IMR-90 (cell line): ENCODE measurements at regions not wholly inside any gene's neighbourhood (a gene's known extent, or its start where the extent isn't known, plus 50 kb on each side); places are given as distances from the start of the nearest gene placed in this dataset.

Source experiments
- ATAC-seq: fragments of 200-7000 bp; cut with Tn5 transposase; 2 replicates; pipeline ENCODE4 v1.9.1; 2020; ENCODE audit warnings: low read depth, mild to moderate bottlenecking, moderate library complexity
- BruUV-seq: library from RNA; stranded (reverse); fragments of 400-500 nt; replicated peaks from 2 replicates; lab custom pipeline; 2021; lab: Mats Ljungman, UMichigan
- CTCF ChIA-PET: fragments of 300-600 bp; formaldehyde crosslinking; extraction: SDS; loops from one replicate; lab custom pipeline; 2021; ENCODE audit warnings: antibody characterized with exemption; lab: Yijun Ruan, JAX
- POLR2A ChIA-PET: fragments of 300-600 bp; sonication (Branson Sonifier 250); formaldehyde crosslinking; loops from one replicate; lab custom pipeline; 2022; ENCODE audit warnings: antibody characterized with exemption; ENCODE audit not compliant: unreplicated experiment; lab: Charles Lee
- DNase-seq: peaks from one replicate; pipeline ENCODE4 v3.0.0; 2013
- H2AFZ ChIP-seq: replicated peaks from 2 replicates; pipeline ENCODE3; 2013; ENCODE audit warnings: low read length, mild to moderate bottlenecking; ENCODE audit not compliant: poor library complexity
- H2AK5ac ChIP-seq: 2 replicates; pipeline ENCODE4 v1.6.1; 2013; ENCODE audit warnings: low read depth, low read length, inconsistent platforms
- H2AK9ac ChIP-seq: replicated peaks from 2 replicates; pipeline ENCODE3; 2013; ENCODE audit warnings: mild to moderate bottlenecking, low read depth, low read length, moderate library complexity; ENCODE audit not compliant: poor library complexity
- H2BK120ac ChIP-seq: 2 replicates; pipeline ENCODE4 v1.6.1; 2013; ENCODE audit warnings: low read depth, low read length, inconsistent platforms
- H2BK15ac ChIP-seq: 3 replicates; pipeline ENCODE4 v1.6.1; 2013; ENCODE audit warnings: low read depth, low read length, inconsistent platforms
- H2BK20ac ChIP-seq: 2 replicates; pipeline ENCODE4 v1.6.1; 2013; ENCODE audit warnings: low read depth, mild to moderate bottlenecking, inconsistent platforms, low read length, moderate library complexity
- H2BK5ac ChIP-seq: 2 replicates; pipeline ENCODE4 v1.6.1; 2013; ENCODE audit warnings: mild to moderate bottlenecking, low read depth, low read length, inconsistent platforms; ENCODE audit not compliant: poor library complexity, severe bottlenecking
- H3K14ac ChIP-seq: replicated peaks from 2 replicates; pipeline ENCODE4 v1.6.1; 2013; ENCODE audit warnings: low read depth, low read length, inconsistent platforms
- H3K18ac ChIP-seq: 2 replicates; pipeline ENCODE4 v1.6.1; 2013; ENCODE audit warnings: low read depth, low read length, control low read depth
- H3K23ac ChIP-seq: 2 replicates; pipeline ENCODE4 v1.6.1; 2013; ENCODE audit warnings: low read depth, low read length, inconsistent platforms
- H3K27ac ChIP-seq: 2 replicates; pipeline ENCODE4 v1.5.1; 2013; ENCODE audit warnings: mild to moderate bottlenecking, control low read depth, low read length; ENCODE audit not compliant: insufficient read depth
- H3K27me3 ChIP-seq: 2 replicates; pipeline ENCODE4 v1.6.1; 2013; ENCODE audit warnings: low read length; ENCODE audit not compliant: control insufficient read depth, insufficient read depth
- H3K36me3 ChIP-seq: 2 replicates; pipeline ENCODE4 v1.6.1; 2013; ENCODE audit warnings: low read length, mixed read lengths; ENCODE audit not compliant: control insufficient read depth, insufficient read depth
- H3K4ac ChIP-seq: 2 replicates; pipeline ENCODE4 v1.6.1; 2013; ENCODE audit warnings: low read depth, low read length, inconsistent platforms
- H3K4me1 ChIP-seq: 2 replicates; pipeline ENCODE4 v1.6.1; 2013; ENCODE audit warnings: low read length, mixed read lengths; ENCODE audit not compliant: control insufficient read depth, insufficient read depth
- H3K4me2 ChIP-seq: 2 replicates; pipeline ENCODE4 v1.6.1; 2013; ENCODE audit warnings: low read depth, mild to moderate bottlenecking, control low read depth, low read length, moderate library complexity
- H3K4me3 ChIP-seq: 2 replicates; pipeline ENCODE4 v1.5.1; 2013; ENCODE audit warnings: low read depth, mild to moderate bottlenecking, control low read depth, low read length, moderate library complexity; ENCODE audit not compliant: insufficient read depth
- H3K56ac ChIP-seq: 2 replicates; pipeline ENCODE4 v1.6.1; 2013; ENCODE audit warnings: low read length, inconsistent platforms; ENCODE audit not compliant: insufficient read depth; ENCODE audit errors: extremely low read depth
- H3K79me1 ChIP-seq, 2 experiments: 2 replicates each; pipeline ENCODE4 v1.6.1; 2013; ENCODE audit warnings: low read length in 2 of 2, inconsistent platforms in 1 of 2, low read depth in 1 of 2
- H3K9ac ChIP-seq: 2 replicates; pipeline ENCODE4 v1.6.1; 2013; ENCODE audit warnings: low read depth, low read length, control low read depth
- H3K9me1 ChIP-seq: 2 replicates; pipeline ENCODE4 v1.6.1; 2013; ENCODE audit warnings: low read length, inconsistent platforms; ENCODE audit not compliant: insufficient read depth
- H3K9me3 ChIP-seq: 2 replicates; pipeline ENCODE4 v1.6.1; 2013; ENCODE audit warnings: low read length; ENCODE audit not compliant: control insufficient read depth, insufficient read depth
- H4K20me1 ChIP-seq: 2 replicates; pipeline ENCODE4 v1.6.1; 2013; ENCODE audit warnings: low read length, inconsistent platforms; ENCODE audit not compliant: insufficient read depth
- H4K5ac ChIP-seq: 2 replicates; pipeline ENCODE4 v1.6.1; 2013; ENCODE audit warnings: mild to moderate bottlenecking, low read depth, low read length, control low read depth
- H4K8ac ChIP-seq, 2 experiments: 2 replicates each; pipeline ENCODE4 v1.6.1; 2013; ENCODE audit warnings: low read depth in 2 of 2, low read length in 2 of 2, control low read depth in 1 of 2, inconsistent platforms in 1 of 2
- H4K91ac ChIP-seq: 2 replicates; pipeline ENCODE4 v1.6.1; 2013; ENCODE audit warnings: low read depth, low read length, inconsistent platforms; ENCODE audit not compliant: insufficient read depth
- BHLHE40 ChIP-seq: fragments of 150-350 bp; IDR thresholded peaks from 2 replicates; pipeline ENCODE4 v1.6.1; 2016; ENCODE audit warnings: mild to moderate bottlenecking, low read depth, low read length
- CEBPB ChIP-seq: IDR thresholded peaks from 2 replicates; pipeline ENCODE4 v1.6.1; 2012; ENCODE audit warnings: low read depth, low read length, improper control_type of control experiment
- CHD1 ChIP-seq: IDR thresholded peaks from 2 replicates; pipeline ENCODE4 v1.6.1; 2012; ENCODE audit warnings: low read depth, low read length, improper control_type of control experiment
- FOS ChIP-seq: fragments of 150-350 bp; IDR thresholded peaks from 2 replicates; pipeline ENCODE4 v1.6.1; 2016; ENCODE audit warnings: low read depth, low read length
- MAFK ChIP-seq: IDR thresholded peaks from 2 replicates; pipeline ENCODE4 v1.6.1; 2012; ENCODE audit warnings: low read depth, low read length, improper control_type of control experiment
- MAZ ChIP-seq: IDR thresholded peaks from 2 replicates; pipeline ENCODE4 v1.6.1; 2012; ENCODE audit warnings: low read depth, mild to moderate bottlenecking, low read length, improper control_type of control experiment, moderate library complexity, borderline replicate concordance
- MXI1 ChIP-seq: IDR thresholded peaks from 2 replicates; pipeline ENCODE4 v1.6.1; 2012; ENCODE audit warnings: low read depth, mild to moderate bottlenecking, low read length, moderate library complexity, borderline replicate concordance
- NFE2L2 ChIP-seq: fragments of 150-350 bp; IDR thresholded peaks from 2 replicates; pipeline ENCODE4 v1.6.1; 2016; ENCODE audit warnings: low read depth, mild to moderate bottlenecking, low read length
- POLR2A ChIP-seq: IDR thresholded peaks from 2 replicates; pipeline ENCODE4 v1.6.1; 2012; ENCODE audit warnings: mild to moderate bottlenecking, low read depth, low read length
- RAD21 ChIP-seq: IDR thresholded peaks from 2 replicates; pipeline ENCODE4 v1.6.1; 2012; ENCODE audit warnings: low read length, improper control_type of control experiment
- RCOR1 ChIP-seq: IDR thresholded peaks from 2 replicates; pipeline ENCODE4 v1.6.1; 2012; ENCODE audit warnings: mild to moderate bottlenecking, low read length, improper control_type of control experiment; ENCODE audit not compliant: insufficient replicate concordance
- RFX5 ChIP-seq: IDR thresholded peaks from 2 replicates; pipeline ENCODE4 v1.8.0; 2012; ENCODE audit warnings: low read depth, mild to moderate bottlenecking, low read length, moderate library complexity
- SMC3 ChIP-seq: fragments of 150-350 bp; IDR thresholded peaks from 2 replicates; pipeline ENCODE4 v1.6.1; 2016; ENCODE audit warnings: low read depth, mild to moderate bottlenecking, antibody characterized with exemption, low read length, moderate library complexity
- WGBS, 2 experiments: methylation state at CpG; one replicate each; pipeline versions ENCODE4 v1.1.5 to v1.1.7; 2013; ENCODE audit warnings: missing lambda C conversion rate in 2 of 2; ENCODE audit not compliant: insufficient read length in 1 of 2; ENCODE audit errors: extremely low coverage in 2 of 2; 5-methylcytosine and 5-hydroxymethylcytosine counted together
- dilution Hi-C: fragments of 300-500 bp; cut with HindIII; formaldehyde crosslinking; loops from one replicate; pipeline ENCODE4 v1.14.3; 2018; ENCODE audit warnings: low sequenced_read_pairs; ENCODE audit not compliant: unreplicated experiment
- in situ Hi-C: fragments of 300-500 bp; cut with MboI; formaldehyde crosslinking; loops from 3 replicates; pipeline ENCODE4 v1.14.3; 2019; ENCODE audit warnings: low sequenced_read_pairs, inconsistent platforms, mixed read lengths
- intact Hi-C: fragments of 100-400 bp; cut with micrococcal nuclease; formaldehyde crosslinking; loops from 2 replicates; pipeline ENCODE4 v1.10.0; 2022
- TF ChIP-seq, protein P1 (sequence below): fragments of 150-350 bp; IDR thresholded peaks from 2 replicates; pipeline ENCODE4 v1.6.1; 2017; ENCODE audit warnings: mild to moderate bottlenecking, antibody characterized with exemption, low read length, low read depth
- TF ChIP-seq, protein P2 (sequence below): conservative IDR thresholded peaks from 2 replicates; pipeline ENCODE4 v1.5.1; 2012; ENCODE audit warnings: mild to moderate bottlenecking, low read depth, low read length, improper control_type of control experiment
- TF ChIP-seq, protein P3 (sequence below): fragments of 150-350 bp; IDR thresholded peaks from 2 replicates; pipeline ENCODE4 v1.6.1; 2016; ENCODE audit warnings: low read depth, mild to moderate bottlenecking, low read length, moderate library complexity, borderline replicate concordance

DNA sequence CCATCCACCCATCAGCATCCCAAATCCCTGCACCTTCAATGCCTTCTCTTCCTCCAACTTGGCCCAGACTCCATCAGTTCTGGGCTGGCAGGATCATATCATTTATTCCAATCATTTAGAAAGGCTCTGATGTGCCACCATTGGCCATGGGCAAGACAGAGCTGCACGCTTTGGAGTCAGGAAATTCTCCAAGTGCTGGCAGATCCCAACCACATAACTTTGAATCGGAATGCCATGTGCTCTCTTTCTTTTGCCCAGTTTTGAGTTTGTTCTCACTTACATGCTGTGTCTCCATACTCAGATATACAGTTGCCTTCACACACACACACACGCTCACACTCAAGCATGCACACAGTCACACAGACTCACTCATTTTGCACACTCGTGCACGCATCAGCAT, 85.7 kb upstream of the GHITM start:
- 44% methylated on average over 1 of the region's 5 CpGs; no CpG with 5 or more reads in 1 of the 2 experiments for WGBS, 2 experiments
- Histone ChIP-seq H3K18ac (no peak overlapping the region), H2BK15ac (no peak overlapping the region), H3K4me2 (no peak overlapping the region), H4K91ac (no peak overlapping the region), H2AK9ac (no peak overlapping the region), H3K23ac (no peak overlapping the region), H3K9me3 (no peaks in the 10 kb centered on the region), H3K4me1 (no peaks in the 10 kb centered on the region), H3K4ac (no peak overlapping the region), H3K27me3 (no peaks in the 10 kb centered on the region), H3K9ac (no peak overlapping the region), H4K5ac (no peak overlapping the region), H3K27ac (no peak overlapping the region), H2BK5ac (no peak overlapping the region), H3K14ac (no peak overlapping the region), H3K4me3 (no peak overlapping the region), H4K8ac (no peak overlapping the region), H3K56ac (no peak overlapping the region), H3K9me1 (no peaks in the 10 kb centered on the region), H4K20me1 (no peaks in the 10 kb centered on the region), H2BK120ac (no peak overlapping the region), H3K79me1 (no peaks in the 10 kb centered on the region), H2BK20ac (no peak overlapping the region), H3K36me3 (no peaks in the 10 kb centered on the region), H2AFZ (no peak overlapping the region), H2AK5ac (no peak overlapping the region)
- DNase-seq, result no peak
- TF ChIP-seq RAD21 (no peak), CEBPB (no peak), BHLHE40 (no peak), SMC3 (no peak), RFX5 (no peak), FOS (no peak), MAZ (no peak), POLR2A (no peak), NFE2L2 (no peak), MXI1 (no peak), RCOR1 (no peak), CHD1 (no peak), MAFK (no peak)
- TF ChIP-seq, protein P1, sequence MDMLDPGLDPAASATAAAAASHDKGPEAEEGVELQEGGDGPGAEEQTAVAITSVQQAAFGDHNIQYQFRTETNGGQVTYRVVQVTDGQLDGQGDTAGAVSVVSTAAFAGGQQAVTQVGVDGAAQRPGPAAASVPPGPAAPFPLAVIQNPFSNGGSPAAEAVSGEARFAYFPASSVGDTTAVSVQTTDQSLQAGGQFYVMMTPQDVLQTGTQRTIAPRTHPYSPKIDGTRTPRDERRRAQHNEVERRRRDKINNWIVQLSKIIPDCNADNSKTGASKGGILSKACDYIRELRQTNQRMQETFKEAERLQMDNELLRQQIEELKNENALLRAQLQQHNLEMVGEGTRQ, result no peak
- TF ChIP-seq, protein P2, sequence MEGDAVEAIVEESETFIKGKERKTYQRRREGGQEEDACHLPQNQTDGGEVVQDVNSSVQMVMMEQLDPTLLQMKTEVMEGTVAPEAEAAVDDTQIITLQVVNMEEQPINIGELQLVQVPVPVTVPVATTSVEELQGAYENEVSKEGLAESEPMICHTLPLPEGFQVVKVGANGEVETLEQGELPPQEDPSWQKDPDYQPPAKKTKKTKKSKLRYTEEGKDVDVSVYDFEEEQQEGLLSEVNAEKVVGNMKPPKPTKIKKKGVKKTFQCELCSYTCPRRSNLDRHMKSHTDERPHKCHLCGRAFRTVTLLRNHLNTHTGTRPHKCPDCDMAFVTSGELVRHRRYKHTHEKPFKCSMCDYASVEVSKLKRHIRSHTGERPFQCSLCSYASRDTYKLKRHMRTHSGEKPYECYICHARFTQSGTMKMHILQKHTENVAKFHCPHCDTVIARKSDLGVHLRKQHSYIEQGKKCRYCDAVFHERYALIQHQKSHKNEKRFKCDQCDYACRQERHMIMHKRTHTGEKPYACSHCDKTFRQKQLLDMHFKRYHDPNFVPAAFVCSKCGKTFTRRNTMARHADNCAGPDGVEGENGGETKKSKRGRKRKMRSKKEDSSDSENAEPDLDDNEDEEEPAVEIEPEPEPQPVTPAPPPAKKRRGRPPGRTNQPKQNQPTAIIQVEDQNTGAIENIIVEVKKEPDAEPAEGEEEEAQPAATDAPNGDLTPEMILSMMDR, result no peak
- TF ChIP-seq, protein P3, sequence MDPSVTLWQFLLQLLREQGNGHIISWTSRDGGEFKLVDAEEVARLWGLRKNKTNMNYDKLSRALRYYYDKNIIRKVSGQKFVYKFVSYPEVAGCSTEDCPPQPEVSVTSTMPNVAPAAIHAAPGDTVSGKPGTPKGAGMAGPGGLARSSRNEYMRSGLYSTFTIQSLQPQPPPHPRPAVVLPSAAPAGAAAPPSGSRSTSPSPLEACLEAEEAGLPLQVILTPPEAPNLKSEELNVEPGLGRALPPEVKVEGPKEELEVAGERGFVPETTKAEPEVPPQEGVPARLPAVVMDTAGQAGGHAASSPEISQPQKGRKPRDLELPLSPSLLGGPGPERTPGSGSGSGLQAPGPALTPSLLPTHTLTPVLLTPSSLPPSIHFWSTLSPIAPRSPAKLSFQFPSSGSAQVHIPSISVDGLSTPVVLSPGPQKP, result no peak
- ATAC-seq, result no peak
- intact Hi-C loops (loop anchor here (1.0 kb wide), 1 partner anchor 36 kb away; no protein-coding TSS in a partner anchor), in situ Hi-C loops (no loop called here), dilution Hi-C loops (no loop called here)
- ChIA-PET POLR2A (no interaction called here), CTCF (no interaction called here)
- BruUV-seq, result no TSS peak
